SU-DHL-6 (cell line): ENCODE measurements at regions not wholly inside any gene's neighbourhood (a gene's known extent, or its start where the extent isn't known, plus 50 kb on each side); places are given as distances from the start of the nearest gene placed in this dataset.
"Not testable (repeated sequence)": the region's sequence is repeated elsewhere in the genome, so short reads cannot be mapped to it uniquely, and the experiment has no call there.

ENCODE experiments used
- CTCF ChIP-seq: fragments of 200-600 bp; sonication (generic); IDR thresholded peaks from one replicate; pipeline ENCODE4 v1.5.1; 2017; ENCODE audit warnings: antibody characterized with exemption, mild to moderate bottlenecking, low read length, moderate library complexity; ENCODE audit not compliant: insufficient read depth, poor library complexity, severe bottlenecking
- EZH2phosphoT487 ChIP-seq: fragments of 200-600 bp; sonication (generic), shearing (Covaris generic); conservative IDR thresholded peaks from 2 replicates; pipeline ENCODE4 v1.6.1; 2018; ENCODE audit warnings: mild to moderate bottlenecking, antibody characterized with exemption, low read length, moderate library complexity, mixed read lengths

GRCh38 chr1:222376791-222377190 lies 171.1 kb downstream of the HHIPL2 start:
- TF ChIP-seq CTCF, EZH2phosphoT487: not testable (repeated sequence)
